Loucy (cell line): ENCODE measurements at regions not wholly inside any gene's neighbourhood (a gene's known extent, or its start where the extent isn't known, plus 50 kb on each side); places are given as distances from the start of the nearest gene placed in this dataset.

Experiments
- H2AFZ ChIP-seq: fragments of 200-600 bp; sonication (generic); 2 replicates; pipeline ENCODE4 v1.6.0; 2016; ENCODE audit warnings: antibody characterized with exemption, mild to moderate bottlenecking, low read length, moderate library complexity
- H3F3A ChIP-seq: fragments of 200-600 bp; 2 replicates; pipeline ENCODE4 v1.6.0; 2016; ENCODE audit warnings: antibody characterized with exemption, low read depth, mild to moderate bottlenecking
- H3K27me3 ChIP-seq: fragments of 200-600 bp; sonication (generic); 2 replicates; pipeline ENCODE4 v1.6.1; 2014; ENCODE audit warnings: low read length, mild to moderate bottlenecking; ENCODE audit not compliant: insufficient read depth, poor library complexity, severe bottlenecking
- H3K36me3 ChIP-seq: fragments of 200-600 bp; sonication (generic); 2 replicates; pipeline ENCODE4 v1.6.1; 2016; ENCODE audit warnings: low read length; ENCODE audit not compliant: insufficient read depth
- H3K4me1 ChIP-seq: fragments of 200-600 bp; sonication (generic); 2 replicates; pipeline ENCODE4 v1.5.1; 2014; ENCODE audit warnings: low read length, mild to moderate bottlenecking; ENCODE audit not compliant: insufficient read depth, poor library complexity, severe bottlenecking
- H3K4me2 ChIP-seq: fragments of 200-600 bp; sonication (generic); 2 replicates; pipeline ENCODE4 v1.6.0; 2014; ENCODE audit warnings: antibody characterized with exemption, low read length, low read depth, mild to moderate bottlenecking; ENCODE audit not compliant: poor library complexity, severe bottlenecking
- H3K4me3 ChIP-seq: fragments of 200-600 bp; sonication (generic); 2 replicates; pipeline ENCODE4 v1.5.1; 2014; ENCODE audit warnings: low read length, mild to moderate bottlenecking, mixed read lengths; ENCODE audit not compliant: poor library complexity, severe bottlenecking
- H3K79me2 ChIP-seq: fragments of 200-600 bp; sonication (generic); 2 replicates; pipeline ENCODE4 v1.6.1; 2014; ENCODE audit warnings: low read length; ENCODE audit not compliant: insufficient read depth
- H3K9ac ChIP-seq: fragments of 200-600 bp; sonication (generic); 2 replicates; pipeline ENCODE4 v1.6.0; 2014; ENCODE audit warnings: mild to moderate bottlenecking, low read depth, low read length, moderate library complexity; ENCODE audit not compliant: poor library complexity, severe bottlenecking
- H3K9me2 ChIP-seq: fragments of 200-600 bp; sonication (generic); replicated peaks from 2 replicates; pipeline ENCODE4 v1.6.1; 2016; ENCODE audit warnings: low read depth, low read length, mixed read lengths
- H3K9me3 ChIP-seq: fragments of 200-600 bp; sonication (generic); 2 replicates; pipeline ENCODE4 v1.6.1; 2014; ENCODE audit warnings: mild to moderate bottlenecking, antibody characterized with exemption, low read length, low read depth; ENCODE audit not compliant: insufficient read depth
- H4K20me1 ChIP-seq: fragments of 200-600 bp; sonication (generic); 2 replicates; pipeline ENCODE4 v1.6.0; 2014; ENCODE audit warnings: antibody characterized with exemption, low read length, mild to moderate bottlenecking; ENCODE audit not compliant: insufficient read depth, poor library complexity, severe bottlenecking
- EZH2phosphoT487 ChIP-seq: fragments of 200-600 bp; IDR thresholded peaks from 2 replicates; pipeline ENCODE4 v1.6.1; 2018; ENCODE audit warnings: antibody characterized with exemption, mild to moderate bottlenecking, moderate library complexity, borderline replicate concordance
- TF ChIP-seq, protein P1 (sequence below): fragments of 200-600 bp; sonication (generic); conservative IDR thresholded peaks from 2 replicates; pipeline ENCODE4 v1.5.1; 2014; ENCODE audit warnings: mild to moderate bottlenecking, antibody characterized with exemption, low read length

- no peaks in the 10 kb centered on the region for H3K4me1 ChIP-seq
- H3F3A ChIP-seq, result no peaks in the 10 kb centered on the region
- no peak overlapping the region for H2AFZ ChIP-seq
- no peak overlapping the region for H3K4me3 ChIP-seq
- no peaks in the 10 kb centered on the region for H4K20me1 ChIP-seq
- H3K36me3 ChIP-seq, result no peaks in the 10 kb centered on the region
- H3K9me2 ChIP-seq, result no peaks in the 10 kb centered on the region
- no peaks in the 10 kb centered on the region for H3K9me3 ChIP-seq
- TF ChIP-seq, protein P1, sequence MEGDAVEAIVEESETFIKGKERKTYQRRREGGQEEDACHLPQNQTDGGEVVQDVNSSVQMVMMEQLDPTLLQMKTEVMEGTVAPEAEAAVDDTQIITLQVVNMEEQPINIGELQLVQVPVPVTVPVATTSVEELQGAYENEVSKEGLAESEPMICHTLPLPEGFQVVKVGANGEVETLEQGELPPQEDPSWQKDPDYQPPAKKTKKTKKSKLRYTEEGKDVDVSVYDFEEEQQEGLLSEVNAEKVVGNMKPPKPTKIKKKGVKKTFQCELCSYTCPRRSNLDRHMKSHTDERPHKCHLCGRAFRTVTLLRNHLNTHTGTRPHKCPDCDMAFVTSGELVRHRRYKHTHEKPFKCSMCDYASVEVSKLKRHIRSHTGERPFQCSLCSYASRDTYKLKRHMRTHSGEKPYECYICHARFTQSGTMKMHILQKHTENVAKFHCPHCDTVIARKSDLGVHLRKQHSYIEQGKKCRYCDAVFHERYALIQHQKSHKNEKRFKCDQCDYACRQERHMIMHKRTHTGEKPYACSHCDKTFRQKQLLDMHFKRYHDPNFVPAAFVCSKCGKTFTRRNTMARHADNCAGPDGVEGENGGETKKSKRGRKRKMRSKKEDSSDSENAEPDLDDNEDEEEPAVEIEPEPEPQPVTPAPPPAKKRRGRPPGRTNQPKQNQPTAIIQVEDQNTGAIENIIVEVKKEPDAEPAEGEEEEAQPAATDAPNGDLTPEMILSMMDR, result no peak
- no peak for TF ChIP-seq EZH2phosphoT487
- no peaks in the 10 kb centered on the region for H3K27me3 ChIP-seq
- H3K9ac ChIP-seq, result no peak overlapping the region
- no peaks in the 10 kb centered on the region for H3K79me2 ChIP-seq
- H3K4me2 ChIP-seq, result no peak overlapping the region
These were observed 200.0 kb downstream of the FAM170A start for GRCh38 chr5:119829341-119829740.

DNA sequence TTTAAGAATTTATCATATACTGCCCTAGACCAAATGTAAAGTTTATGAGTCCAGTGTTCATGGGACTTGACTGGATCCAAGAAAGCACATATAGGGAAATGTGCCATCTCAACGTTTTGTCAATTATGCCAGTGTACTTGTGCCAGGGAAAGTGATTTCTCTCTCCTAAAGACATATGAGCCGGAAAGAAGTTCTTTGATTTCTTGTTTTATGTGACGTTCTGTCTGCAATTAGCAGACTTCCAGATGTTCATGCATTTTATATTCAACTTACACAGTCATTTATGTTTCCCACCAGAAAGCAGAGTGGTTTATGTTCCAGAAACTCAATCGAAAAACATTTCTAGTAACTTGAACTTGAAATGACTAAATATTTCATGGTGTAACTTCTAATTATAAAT, 203.8 kb downstream of the FAM170A start:
- Histone ChIP-seq H3K79me2 (no peaks in the 10 kb centered on the region), H3K4me3 (no peak overlapping the region), H2AFZ (no peak overlapping the region), H3K9me3 (no peaks in the 10 kb centered on the region), H3K27me3 (no peaks in the 10 kb centered on the region), H3K9ac (no peak overlapping the region), H3K36me3 (no peaks in the 10 kb centered on the region), H3K9me2 (no peaks in the 10 kb centered on the region), H3F3A (no peaks in the 10 kb centered on the region), H3K4me2 (no peak overlapping the region), H4K20me1 (no peaks in the 10 kb centered on the region), H3K4me1 (no peaks in the 10 kb centered on the region)
- no peak for TF ChIP-seq EZH2phosphoT487
- TF ChIP-seq, protein P1, result no peak

DNA sequence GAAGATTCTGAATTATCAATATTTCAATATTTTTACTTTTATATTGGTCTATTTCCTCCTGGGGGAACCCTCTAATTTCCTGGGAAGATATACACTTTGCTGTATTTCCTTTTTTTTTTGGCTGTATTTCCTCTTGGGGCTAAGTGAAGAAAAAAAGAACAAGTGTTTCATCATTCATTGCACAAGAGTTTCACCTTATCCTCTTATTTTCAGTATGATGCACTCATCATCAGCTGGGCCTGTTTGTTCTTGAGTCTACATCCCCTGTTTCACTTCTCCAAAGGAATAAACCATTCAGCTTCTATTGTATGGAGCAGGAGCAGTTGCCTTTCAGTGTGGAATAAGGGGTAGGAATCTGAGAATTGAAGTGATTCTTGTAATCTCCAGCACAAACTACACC, 210.8 kb downstream of the FAM170A start:
- Histone ChIP-seq H3K9me3 (no peaks in the 10 kb centered on the region), H3F3A (no peaks in the 10 kb centered on the region), H4K20me1 (no peaks in the 10 kb centered on the region), H3K4me2 (no peak overlapping the region), H3K36me3 (no peaks in the 10 kb centered on the region), H3K27me3 (no peaks in the 10 kb centered on the region), H3K9me2 (no peaks in the 10 kb centered on the region), H3K79me2 (no peaks in the 10 kb centered on the region), H2AFZ (no peak overlapping the region), H3K9ac (no peak overlapping the region), H3K4me3 (no peak overlapping the region), H3K4me1 (no peaks in the 10 kb centered on the region)
- TF ChIP-seq, protein P1, result no peak
- TF ChIP-seq EZH2phosphoT487, result no peak
